Neural progenitor cell (in vitro differentiated cells): ENCODE measurements at regions not wholly inside any gene's neighbourhood (a gene's known extent, or its start where the extent isn't known, plus 50 kb on each side); places are given as distances from the start of the nearest gene placed in this dataset.

Source experiments
- EZH2 ChIP-seq: fragments of 200-600 bp; sonication (generic); IDR thresholded peaks from 2 replicates; pipeline ENCODE4 v1.6.1; 2017; ENCODE audit warnings: antibody characterized with exemption, mild to moderate bottlenecking, moderate library complexity
- TF ChIP-seq, protein P1 (sequence below): fragments of 200-600 bp; sonication (generic); IDR thresholded peaks from 2 replicates; pipeline ENCODE4 v1.5.1; 2017; ENCODE audit warnings: antibody characterized with exemption, mild to moderate bottlenecking

- TF ChIP-seq, protein P1, sequence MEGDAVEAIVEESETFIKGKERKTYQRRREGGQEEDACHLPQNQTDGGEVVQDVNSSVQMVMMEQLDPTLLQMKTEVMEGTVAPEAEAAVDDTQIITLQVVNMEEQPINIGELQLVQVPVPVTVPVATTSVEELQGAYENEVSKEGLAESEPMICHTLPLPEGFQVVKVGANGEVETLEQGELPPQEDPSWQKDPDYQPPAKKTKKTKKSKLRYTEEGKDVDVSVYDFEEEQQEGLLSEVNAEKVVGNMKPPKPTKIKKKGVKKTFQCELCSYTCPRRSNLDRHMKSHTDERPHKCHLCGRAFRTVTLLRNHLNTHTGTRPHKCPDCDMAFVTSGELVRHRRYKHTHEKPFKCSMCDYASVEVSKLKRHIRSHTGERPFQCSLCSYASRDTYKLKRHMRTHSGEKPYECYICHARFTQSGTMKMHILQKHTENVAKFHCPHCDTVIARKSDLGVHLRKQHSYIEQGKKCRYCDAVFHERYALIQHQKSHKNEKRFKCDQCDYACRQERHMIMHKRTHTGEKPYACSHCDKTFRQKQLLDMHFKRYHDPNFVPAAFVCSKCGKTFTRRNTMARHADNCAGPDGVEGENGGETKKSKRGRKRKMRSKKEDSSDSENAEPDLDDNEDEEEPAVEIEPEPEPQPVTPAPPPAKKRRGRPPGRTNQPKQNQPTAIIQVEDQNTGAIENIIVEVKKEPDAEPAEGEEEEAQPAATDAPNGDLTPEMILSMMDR = no peak
- no peak for TF ChIP-seq EZH2
Measured at GRCh38 chr15:61342390-61342789, 113.3 kb upstream of the RORA start.
